VCaP (cell line): ENCODE measurements at regions not wholly inside any gene's neighbourhood (a gene's known extent, or its start where the extent isn't known, plus 50 kb on each side); places are given as distances from the start of the nearest gene placed in this dataset.

Experiments used
- H3K27ac ChIP-seq: fragments of 450-650 bp; 2 replicates; pipeline ENCODE4 v1.5.1; 2017
- CTCF ChIP-seq: fragments of 450-650 bp; conservative IDR thresholded peaks from 2 replicates; pipeline ENCODE4 v1.5.1; 2017; ENCODE audit warnings: mild to moderate bottlenecking, moderate library complexity

GRCh38 chr5:3364941-3365340 lies 230.7 kb upstream of the IRX1 start:
- TF ChIP-seq CTCF = no peak
- no peak overlapping the region for H3K27ac ChIP-seq

GRCh38 chr5:3364433-3364832 lies 231.2 kb upstream of the IRX1 start:
- H3K27ac ChIP-seq = no peak overlapping the region
- TF ChIP-seq CTCF = no peak

GRCh38 chr5:3362606-3362910 lies 233.1 kb upstream of the IRX1 start:
- TF ChIP-seq CTCF = no peak
- no peak overlapping the region for H3K27ac ChIP-seq

GRCh38 chr5:3361811-3362605 lies 233.6 kb upstream of the IRX1 start:
- no peak for TF ChIP-seq CTCF

GRCh38 chr5:3359642-3360041 lies 236.0 kb upstream of the IRX1 start:
- no peak overlapping the region for H3K27ac ChIP-seq

More at GRCh38 chr5:3361811-3362605, 233.6 kb upstream of the IRX1 start:
- no peak overlapping the region for H3K27ac ChIP-seq

GRCh38 chr5:3357291-3357690 lies 238.3 kb upstream of the IRX1 start:
- no peak overlapping the region for H3K27ac ChIP-seq
- no peak for TF ChIP-seq CTCF

More at GRCh38 chr5:3359642-3360041, 236.0 kb upstream of the IRX1 start:
- TF ChIP-seq CTCF = no peak

GRCh38 chr5:3356016-3356415 lies 239.6 kb upstream of the IRX1 start:
- TF ChIP-seq CTCF = no peak
- no peak overlapping the region for H3K27ac ChIP-seq
